PC-9 (cell line): ENCODE measurements at regions not wholly inside any gene's neighbourhood (a gene's known extent, or its start where the extent isn't known, plus 50 kb on each side); places are given as distances from the start of the nearest gene placed in this dataset.
"Not testable (repeated sequence)": the region's sequence is repeated elsewhere in the genome, so short reads cannot be mapped to it uniquely, and the experiment has no call there.

Source experiments
- BruUV-seq: library from RNA; stranded (reverse); fragments of 400-500 nt; replicated peaks from 2 replicates; lab custom pipeline; 2021; lab: Mats Ljungman, UMichigan
- CTCF ChIA-PET: fragments of 300-600 bp; sonication (Branson Sonifier 250); formaldehyde crosslinking; loops from one replicate; lab custom pipeline; 2022; ENCODE audit warnings: antibody characterized with exemption; lab: Charles Lee
- POLR2A ChIA-PET: fragments of 300-600 bp; sonication (Branson Sonifier 250); formaldehyde crosslinking; loops from one replicate; lab custom pipeline; 2022; ENCODE audit warnings: antibody characterized with exemption; ENCODE audit not compliant: unreplicated experiment; lab: Charles Lee
- DNase-seq, 2 experiments: peaks; one replicate each; pipeline versions ENCODE4 v3.0.0 to v3.0.0-alpha.2; 2015 to 2022; ENCODE audit warnings: mixed read lengths in 1 of 2
- H2AFZ ChIP-seq: fragments of 200-600 bp; sonication (generic); 2 replicates; pipeline ENCODE4 v1.8.1; 2017; ENCODE audit warnings: antibody characterized with exemption
- H3F3A ChIP-seq: fragments of 200-600 bp; sonication (generic); 2 replicates; pipeline ENCODE4 v1.8.1; 2017; ENCODE audit warnings: antibody characterized with exemption, mild to moderate bottlenecking, low read depth; ENCODE audit not compliant: insufficient read depth
- H3K27ac ChIP-seq: fragments of 200-600 bp; sonication (generic); 2 replicates; pipeline ENCODE4 v1.6.1; 2016; ENCODE audit warnings: mixed run types
- H3K27me3 ChIP-seq: fragments of 200-600 bp; sonication (generic); 2 replicates; pipeline ENCODE4 v1.6.1; 2016; ENCODE audit warnings: low read depth, mixed run types; ENCODE audit not compliant: insufficient read depth
- H3K36me3 ChIP-seq: fragments of 200-600 bp; sonication (generic); 2 replicates; pipeline ENCODE4 v1.6.1; 2016; ENCODE audit warnings: low read depth, mixed run types
- H3K4me1 ChIP-seq: fragments of 200-600 bp; sonication (generic); replicated peaks from 2 replicates; pipeline ENCODE4 v1.6.1; 2016; ENCODE audit warnings: mixed run types; ENCODE audit not compliant: insufficient read depth
- H3K4me2 ChIP-seq: fragments of 200-600 bp; sonication (generic); 2 replicates; pipeline ENCODE4 v1.6.1; 2017; ENCODE audit warnings: mixed run types
- H3K4me3 ChIP-seq: fragments of 200-600 bp; sonication (generic); 2 replicates; pipeline ENCODE4 v1.6.1; 2016; ENCODE audit warnings: mixed run types
- H3K79me2 ChIP-seq: fragments of 200-600 bp; sonication (generic); 2 replicates; pipeline ENCODE4 v1.6.1; 2017; ENCODE audit warnings: low read depth, mixed run types
- H3K9me2 ChIP-seq: fragments of 200-600 bp; sonication (generic); 2 replicates; pipeline ENCODE4 v1.8.1; 2017; ENCODE audit warnings: mild to moderate bottlenecking; ENCODE audit not compliant: insufficient read depth
- H3K9me3 ChIP-seq: fragments of 200-600 bp; sonication (generic); 2 replicates; pipeline ENCODE4 v1.8.1; 2016; ENCODE audit warnings: low read depth; ENCODE audit not compliant: insufficient read depth
- H4K20me1 ChIP-seq: fragments of 200-600 bp; sonication (generic); 2 replicates; pipeline ENCODE4 v1.8.1; 2017; ENCODE audit not compliant: insufficient read depth
- EZH2 ChIP-seq: fragments of 200-600 bp; sonication (generic); IDR thresholded peaks from 2 replicates; pipeline ENCODE4 v1.8.0; 2017; ENCODE audit warnings: antibody characterized with exemption, low read depth
- intact Hi-C: fragments of 100-400 bp; cut with micrococcal nuclease; formaldehyde crosslinking; loops from one replicate; pipeline ENCODE4 v1.10.0; 2022; ENCODE audit not compliant: unreplicated experiment
- TF ChIP-seq, protein P1 (sequence below): fragments of 200-600 bp; sonication (generic); conservative IDR thresholded peaks from 2 replicates; pipeline ENCODE4 v1.6.1; 2017; ENCODE audit warnings: mixed run types, antibody characterized with exemption, mild to moderate bottlenecking, moderate library complexity

DNA sequence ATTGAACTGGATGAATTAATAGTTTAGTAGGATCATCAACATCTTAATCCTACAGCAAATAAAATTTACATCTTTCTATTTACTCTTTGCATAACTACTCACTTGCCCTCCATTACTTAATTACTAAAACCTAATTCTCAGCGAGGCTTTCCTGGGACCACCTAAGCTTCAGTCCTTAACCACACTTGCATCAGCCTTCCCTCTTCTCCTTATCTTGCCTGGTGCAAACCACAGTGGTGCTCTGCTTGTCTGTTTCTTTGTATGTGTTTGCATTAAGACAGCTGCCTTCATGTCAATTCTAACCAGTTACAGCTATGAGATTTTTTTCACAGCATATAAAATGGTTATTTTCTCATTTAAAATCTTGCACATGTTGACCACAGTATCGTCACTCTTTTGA, 72.6 kb upstream of the ZNF92 start:
- Histone ChIP-seq H3K36me3 (no peaks in the 10 kb centered on the region), H3K27me3 (peaks cover 16% of the 10 kb centered on the region; the same call in 1 of the 2 replicates), H3F3A (no peaks in the 10 kb centered on the region), H3K79me2 (no peaks in the 10 kb centered on the region), H3K27ac (no peak overlapping the region), H3K4me3 (no peak overlapping the region), H3K9me2 (no peaks in the 10 kb centered on the region), H3K9me3 (no peaks in the 10 kb centered on the region), H2AFZ (no peak overlapping the region), H4K20me1 (no peaks in the 10 kb centered on the region), H3K4me2 (no peak overlapping the region), H3K4me1 (no peaks in the 10 kb centered on the region)
- BruUV-seq = no TSS peak
- intact Hi-C loops = no loop called here
- TF ChIP-seq EZH2 = no peak
- ChIA-PET CTCF (no interaction called here), POLR2A (no interaction called here)
- no peak for DNase-seq

DNA sequence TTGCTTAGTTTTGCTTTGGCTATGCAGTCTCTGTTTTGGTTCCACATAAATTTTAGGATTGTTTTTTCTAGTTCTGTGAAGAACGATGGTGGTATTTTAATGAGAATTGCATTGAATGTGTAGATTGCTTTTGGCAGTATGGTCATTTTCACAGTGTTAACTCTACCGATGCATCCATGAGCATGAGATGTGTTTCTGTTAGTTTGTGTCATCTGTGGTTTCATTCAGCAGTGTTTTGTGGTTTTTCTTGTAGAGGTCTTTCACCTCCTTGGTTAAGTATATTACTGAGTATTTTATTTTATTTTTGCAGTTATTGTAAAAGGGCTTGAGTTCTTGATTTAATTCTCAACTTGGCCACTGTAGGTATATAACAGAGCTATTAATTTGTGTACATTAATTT, 78.2 kb upstream of the ZNF92 start:
- DNase-seq = no peak
- H2AFZ ChIP-seq = no peak overlapping the region; the same call in 1 of the 2 replicates
- no peak overlapping the region for H3K4me2 ChIP-seq
- BruUV-seq = no TSS peak
- CTCF ChIA-PET = no interaction called here
- no peaks in the 10 kb centered on the region for H3K9me2 ChIP-seq
- no peaks in the 10 kb centered on the region for H3F3A ChIP-seq
- no peaks in the 10 kb centered on the region for H4K20me1 ChIP-seq
- H3K79me2 ChIP-seq = no peaks in the 10 kb centered on the region
- no peaks in the 10 kb centered on the region for H3K36me3 ChIP-seq
- no peak overlapping the region for H3K27ac ChIP-seq
- POLR2A ChIA-PET = no interaction called here
- no peak overlapping the region for H3K4me3 ChIP-seq
- no peaks in the 10 kb centered on the region for H3K9me3 ChIP-seq
- TF ChIP-seq EZH2 = no peak
- TF ChIP-seq, protein P1, sequence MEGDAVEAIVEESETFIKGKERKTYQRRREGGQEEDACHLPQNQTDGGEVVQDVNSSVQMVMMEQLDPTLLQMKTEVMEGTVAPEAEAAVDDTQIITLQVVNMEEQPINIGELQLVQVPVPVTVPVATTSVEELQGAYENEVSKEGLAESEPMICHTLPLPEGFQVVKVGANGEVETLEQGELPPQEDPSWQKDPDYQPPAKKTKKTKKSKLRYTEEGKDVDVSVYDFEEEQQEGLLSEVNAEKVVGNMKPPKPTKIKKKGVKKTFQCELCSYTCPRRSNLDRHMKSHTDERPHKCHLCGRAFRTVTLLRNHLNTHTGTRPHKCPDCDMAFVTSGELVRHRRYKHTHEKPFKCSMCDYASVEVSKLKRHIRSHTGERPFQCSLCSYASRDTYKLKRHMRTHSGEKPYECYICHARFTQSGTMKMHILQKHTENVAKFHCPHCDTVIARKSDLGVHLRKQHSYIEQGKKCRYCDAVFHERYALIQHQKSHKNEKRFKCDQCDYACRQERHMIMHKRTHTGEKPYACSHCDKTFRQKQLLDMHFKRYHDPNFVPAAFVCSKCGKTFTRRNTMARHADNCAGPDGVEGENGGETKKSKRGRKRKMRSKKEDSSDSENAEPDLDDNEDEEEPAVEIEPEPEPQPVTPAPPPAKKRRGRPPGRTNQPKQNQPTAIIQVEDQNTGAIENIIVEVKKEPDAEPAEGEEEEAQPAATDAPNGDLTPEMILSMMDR = no peak
- intact Hi-C loops = no loop called here
- peaks cover 18% of the 10 kb centered on the region; the same call in 1 of the 2 replicates for H3K27me3 ChIP-seq
- H3K4me1 ChIP-seq = no peaks in the 10 kb centered on the region

DNA sequence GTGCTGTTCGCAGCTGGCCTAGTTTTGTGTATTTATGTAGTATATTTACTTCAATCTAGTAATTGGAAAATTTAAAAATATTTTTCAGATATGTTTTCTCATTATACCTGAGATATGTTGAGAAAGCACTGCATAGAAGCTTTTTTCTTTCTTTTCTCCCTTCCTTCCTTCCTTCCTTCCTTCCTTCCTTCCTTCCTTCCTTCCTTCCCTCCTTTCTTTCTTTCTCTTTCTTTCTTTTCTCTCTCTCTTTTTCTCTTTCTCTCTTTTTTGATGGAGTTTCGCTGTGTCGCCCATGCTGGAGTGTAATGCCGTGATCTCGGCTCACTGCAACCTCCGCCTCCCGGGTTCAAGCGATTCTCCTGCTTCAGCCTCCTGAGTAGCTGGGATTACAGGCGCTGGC, 83.3 kb upstream of the ZNF92 start:
- not testable (repeated sequence) for BruUV-seq

GRCh38 chr7:65287023-65287422, 86.6 kb upstream of the ZNF92 start:
- no peaks in the 10 kb centered on the region for H3K79me2 ChIP-seq
- BruUV-seq = no TSS peak
- H3K27ac ChIP-seq = no peak overlapping the region
- no peak for TF ChIP-seq EZH2
- TF ChIP-seq, protein P1 = no peak
- H3K4me3 ChIP-seq = no peak overlapping the region
- H3K36me3 ChIP-seq = no peaks in the 10 kb centered on the region
- no peak overlapping the region for H3K4me2 ChIP-seq
- intact Hi-C loops = no loop called here
- H3K4me1 ChIP-seq = no peaks in the 10 kb centered on the region
- H3K9me3 ChIP-seq = no peaks in the 10 kb centered on the region
- ChIA-PET CTCF (interaction anchor here (0.6 kb wide), 1 partner anchor 248 kb away, joined by 3 read pairs; no protein-coding TSS in a partner anchor), POLR2A (no interaction called here)
- no peak overlapping the region for H2AFZ ChIP-seq
- peaks cover 4% of the 10 kb centered on the region; the same call in 1 of the 2 replicates for H3K27me3 ChIP-seq
- H3K9me2 ChIP-seq = no peaks in the 10 kb centered on the region
- DNase-seq = no peak
- H4K20me1 ChIP-seq = no peaks in the 10 kb centered on the region
- no peaks in the 10 kb centered on the region for H3F3A ChIP-seq

More for the DNA sequence above, 83.3 kb upstream of the ZNF92 start:
- H3K27me3 ChIP-seq, H3K4me3 ChIP-seq, CTCF ChIA-PET, H2AFZ ChIP-seq, H3K4me2 ChIP-seq, H3K9me3 ChIP-seq, H3K27ac ChIP-seq, POLR2A ChIA-PET, H3K9me2 ChIP-seq, H3K79me2 ChIP-seq, H3K36me3 ChIP-seq, H3F3A ChIP-seq, H4K20me1 ChIP-seq, intact Hi-C loops, DNase-seq, H3K4me1 ChIP-seq: not testable (repeated sequence)
